ENCODE measurements at regions not wholly inside any gene's neighbourhood (a gene's known extent, or its start where the extent isn't known, plus 50 kb on each side); places are given as distances from the start of the nearest gene placed in this dataset.
"Not testable (repeated sequence)": the region's sequence is repeated elsewhere in the genome, so short reads cannot be mapped to it uniquely, and the experiment has no call there.

GRCh38 chr5:89847743-89848142 is 561.8 kb downstream of the CETN3 start:
- DNase-seq (no peak), ATAC-seq (no peak)
- intact Hi-C loops (cut with DNase I): no loop called here

- no peak for DNase-seq
- no peak for ATAC-seq
- intact Hi-C loops (cut with DNase I): no loop called here
Observed at GRCh38 chr5:89844548-89844947, 565.0 kb downstream of the CETN3 start.

DNA sequence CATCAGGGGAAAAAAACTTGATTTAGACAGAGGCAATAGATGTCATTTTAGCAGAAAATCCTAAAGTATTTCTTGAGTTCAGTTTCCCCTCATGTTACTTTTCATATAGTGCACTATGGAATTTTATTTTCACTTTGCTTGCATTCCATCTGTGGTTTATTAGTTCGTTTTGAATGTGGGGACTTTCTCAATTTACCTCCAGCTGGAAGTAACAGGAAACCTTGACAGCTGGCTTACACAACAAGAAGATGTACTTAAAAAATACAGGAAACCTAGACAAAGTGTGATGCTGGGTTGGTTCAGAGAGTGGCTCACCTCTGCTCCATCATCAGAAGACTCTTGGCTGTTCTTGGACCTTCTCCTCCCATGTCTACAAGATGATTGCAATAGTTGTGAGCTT is 567.0 kb downstream of the CETN3 start:
- no peak for DNase-seq
- ATAC-seq: no peak
- intact Hi-C loops (cut with DNase I): no loop called here

DNA sequence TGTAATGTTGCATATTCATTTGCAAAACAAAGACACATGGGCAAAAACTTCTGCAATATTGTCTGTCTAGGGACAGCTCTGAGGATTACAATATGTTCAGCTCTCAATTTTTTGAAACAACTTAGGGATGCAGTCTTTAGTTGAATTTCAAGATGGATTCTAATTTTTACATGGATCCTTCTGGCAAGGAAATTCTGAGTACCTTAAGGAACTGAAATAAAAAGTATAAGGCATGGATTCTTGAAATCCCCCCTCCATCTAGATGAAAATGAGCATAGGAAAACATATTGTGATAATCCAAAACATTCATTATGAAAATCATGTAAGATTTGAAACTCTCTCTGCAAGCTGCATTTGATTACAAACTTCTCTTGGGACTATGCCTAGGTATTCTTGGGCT is 568.6 kb downstream of the CETN3 start:
- intact Hi-C loops (cut with DNase I): no loop called here
- no peak for ATAC-seq
- no peak for DNase-seq

GRCh38 chr5:89830691-89831090 is 578.9 kb downstream of the CETN3 start:
- DNase-seq (no peak), ATAC-seq (no peak)
- intact Hi-C loops (cut with DNase I): no loop called here

GRCh38 chr5:89827960-89828359 is 581.6 kb downstream of the CETN3 start:
- DNase-seq (no peak), ATAC-seq (no peak)
- intact Hi-C loops (cut with DNase I): no loop called here

- no peak for ATAC-seq
- no peak for DNase-seq
- intact Hi-C loops (cut with DNase I): no loop called here
Observed at GRCh38 chr5:89827359-89827758, 582.2 kb downstream of the CETN3 start.

GRCh38 chr5:89826938-89827337 is 582.6 kb downstream of the CETN3 start:
- DNase-seq (no peak), ATAC-seq (no peak)
- intact Hi-C loops (cut with DNase I): no loop called here

GRCh38 chr5:89823046-89823445 is 586.5 kb downstream of the CETN3 start:
- intact Hi-C loops (cut with DNase I): no loop called here
- no peak for DNase-seq
- ATAC-seq: no peak

DNA sequence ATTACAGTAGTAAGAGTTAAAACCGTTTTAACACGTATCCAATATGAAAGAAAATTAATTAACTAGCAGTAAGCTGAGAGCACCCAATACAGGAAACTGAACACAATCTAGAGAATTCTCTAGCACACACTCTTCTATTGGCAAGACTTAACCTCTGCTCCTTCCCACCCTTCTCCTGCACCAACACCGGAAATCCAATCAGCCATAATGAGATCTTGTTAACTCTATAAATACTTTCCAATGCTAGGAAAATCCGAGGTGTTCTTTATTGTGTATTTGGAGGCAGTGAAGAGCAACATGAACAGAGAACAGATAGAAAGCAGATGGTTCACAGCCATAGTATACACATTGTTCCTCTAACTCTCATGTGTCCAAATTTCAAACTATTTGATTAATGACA is 591.7 kb downstream of the CETN3 start:
- DNase-seq (no peak), ATAC-seq (no peak)
- intact Hi-C loops (cut with DNase I): no loop called here

DNA sequence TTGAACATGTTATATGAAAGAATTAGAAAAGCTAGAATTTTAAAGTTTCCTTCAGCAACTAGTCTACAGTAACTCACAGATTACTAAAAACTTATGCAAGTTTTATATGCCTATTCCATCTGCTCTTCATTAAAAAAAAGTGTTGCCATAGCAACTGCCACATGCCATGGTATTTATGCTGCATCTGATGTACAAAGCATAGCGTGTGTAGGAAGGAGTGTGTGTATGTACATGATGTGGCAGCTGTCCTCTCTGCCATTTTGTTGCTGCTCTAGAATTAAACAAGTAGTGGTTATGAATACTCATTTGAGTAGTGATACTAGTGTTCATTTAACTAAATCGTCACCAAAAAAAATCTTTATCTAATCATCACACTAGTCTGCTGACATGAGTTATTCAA is 593.5 kb downstream of the CETN3 start:
- intact Hi-C loops (cut with DNase I): no loop called here
- no peak for ATAC-seq

GRCh38 chr5:89800735-89801134 is 608.8 kb downstream of the CETN3 start:
- not testable (repeated sequence) for DNase-seq

More for the DNA sequence above, 593.5 kb downstream of the CETN3 start:
- DNase-seq: no peak

GRCh38 chr5:89794504-89794903 is 615.1 kb downstream of the CETN3 start:
- DNase-seq; intact Hi-C loops (cut with DNase I); ATAC-seq: not testable (repeated sequence)

More at GRCh38 chr5:89800735-89801134, 608.8 kb downstream of the CETN3 start:
- ATAC-seq; intact Hi-C loops (cut with DNase I): not testable (repeated sequence)

- intact Hi-C loops (cut with DNase I); ATAC-seq; DNase-seq: not testable (repeated sequence)
Observed at GRCh38 chr5:89779734-89780133, 629.8 kb downstream of the CETN3 start.

GRCh38 chr5:89777758-89778157 is 631.8 kb downstream of the CETN3 start:
- ATAC-seq (no peak), DNase-seq (no peak)
- intact Hi-C loops (cut with DNase I): no loop called here

- ATAC-seq (no peak), DNase-seq (no peak)
- intact Hi-C loops (cut with DNase I): no loop called here
Observed at GRCh38 chr5:89769975-89770374, 639.6 kb downstream of the CETN3 start.

DNA sequence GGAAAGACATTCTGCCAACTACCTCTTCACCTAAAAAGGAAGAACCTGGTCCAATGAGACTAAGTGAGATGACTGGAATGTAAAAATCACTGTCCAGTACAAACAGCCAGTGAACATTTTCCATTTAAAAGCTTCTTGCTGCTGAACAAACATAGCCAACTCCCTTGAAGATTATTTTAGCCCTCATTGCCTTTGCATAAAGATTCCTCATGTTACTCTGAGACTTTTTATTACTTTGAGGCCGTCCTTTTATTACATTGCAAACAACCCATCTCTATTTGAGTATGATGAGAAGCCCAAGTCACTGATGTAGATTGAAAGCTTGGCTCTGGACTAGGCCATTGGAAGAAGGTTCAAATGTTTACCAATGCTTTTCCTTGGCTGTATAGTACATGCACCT is 649.8 kb downstream of the CETN3 start:
- ATAC-seq: no peak
- intact Hi-C loops (cut with DNase I): no loop called here
- DNase-seq: no peak

DNA sequence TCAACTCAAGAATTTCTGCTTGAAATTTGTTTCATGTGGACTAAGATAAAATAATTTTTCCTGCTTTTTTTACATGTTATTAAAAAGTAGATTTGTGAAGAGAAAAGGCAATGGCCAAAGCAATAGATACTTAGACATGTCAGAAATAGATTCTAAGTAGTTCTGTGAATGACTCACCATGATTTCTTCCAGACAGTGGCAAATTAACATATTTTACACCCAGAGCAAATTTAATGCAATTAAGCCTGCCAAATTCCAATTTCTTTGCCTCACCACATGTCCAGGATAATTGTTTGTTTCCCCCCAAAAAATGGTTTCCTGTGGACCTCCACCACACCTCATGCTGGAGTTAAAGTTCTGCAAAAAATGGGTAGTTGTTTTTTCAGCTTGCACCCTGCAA is 651.4 kb downstream of the CETN3 start:
- ATAC-seq: no peak
- intact Hi-C loops (cut with DNase I): no loop called here
- DNase-seq: no peak

DNA sequence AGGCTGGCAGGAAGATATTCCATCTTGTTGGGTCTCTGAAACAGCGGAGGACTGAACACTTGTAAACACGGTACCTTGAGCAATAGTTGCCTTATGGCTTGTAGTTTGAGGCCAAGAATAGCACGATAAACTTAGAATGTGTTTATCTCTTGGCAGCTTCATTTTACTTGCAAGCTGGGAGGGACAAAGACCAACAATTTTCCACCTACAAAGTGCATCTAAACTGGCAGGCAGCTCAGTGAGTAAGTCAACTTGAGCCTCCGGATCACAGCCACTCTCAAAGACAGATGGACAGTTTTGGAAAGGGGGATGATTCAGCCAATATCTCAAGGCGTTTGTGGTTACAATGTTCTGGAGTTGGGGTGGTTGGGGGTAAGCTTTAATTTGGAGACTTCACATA is 652.6 kb downstream of the CETN3 start:
- intact Hi-C loops (cut with DNase I): no loop called here
- DNase-seq (no peak), ATAC-seq (peak; percentile 81 to 96)

DNA sequence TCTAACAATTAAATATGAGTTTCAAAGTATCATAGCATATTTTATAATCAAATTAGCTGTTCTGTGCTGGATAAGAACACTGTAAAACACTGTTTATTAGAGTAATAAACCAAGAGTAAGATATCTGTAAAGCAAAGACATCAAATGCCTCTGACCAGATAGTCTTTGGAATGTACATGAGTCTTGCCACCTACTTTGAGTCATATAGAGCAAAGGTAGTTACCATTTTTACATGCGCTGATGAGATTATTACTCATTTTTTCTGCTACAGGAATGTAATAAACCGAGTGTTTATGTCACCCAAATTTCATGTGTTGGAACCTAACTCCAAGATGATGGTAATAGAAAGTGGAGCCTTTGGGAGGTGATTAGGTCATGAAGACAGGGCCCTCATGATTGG is 654.5 kb downstream of the CETN3 start:
- intact Hi-C loops (cut with DNase I): no loop called here
- DNase-seq (no peak), ATAC-seq (no peak)

DNA sequence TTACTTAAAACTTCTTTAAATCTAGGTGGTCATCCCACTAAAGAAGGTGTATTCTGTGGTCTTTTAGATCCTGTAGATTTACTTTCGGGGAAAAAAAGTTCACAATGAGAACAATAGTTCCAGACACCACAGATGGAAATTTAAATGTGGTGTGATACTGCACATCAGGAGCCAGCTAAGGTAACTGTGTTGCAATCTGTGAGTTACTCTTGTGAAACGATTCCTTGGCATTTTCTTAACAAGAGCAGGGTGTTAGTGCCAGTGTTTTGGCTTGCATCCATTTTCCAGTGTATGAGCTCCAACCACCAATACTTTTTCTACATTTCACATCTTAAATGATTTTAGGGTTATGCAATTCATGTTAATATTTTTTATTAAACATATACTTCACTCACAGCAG is 674.5 kb downstream of the CETN3 start:
- DNase-seq (no peak), ATAC-seq (peak in 1 of 2 donors; percentile 78)
- intact Hi-C loops (cut with DNase I): no loop called here

GRCh38 chr5:89733772-89734171 is 675.8 kb downstream of the CETN3 start:
- intact Hi-C loops (cut with DNase I): no loop called here
- DNase-seq (no peak), ATAC-seq (peak in 1 of 2 donors; percentile 25)
